ENCODE measurements at regions not wholly inside any gene's neighbourhood (a gene's known extent, or its start where the extent isn't known, plus 50 kb on each side); places are given as distances from the start of the nearest gene placed in this dataset.

GRCh38 chr2:221204699-221205098, 367.4 kb downstream of the EPHA4 start:
- H3K4me1 ChIP-seq: no peaks in the 10 kb centered on the region
- H3K27me3 ChIP-seq: no peaks in the 10 kb centered on the region
- no peaks in the 10 kb centered on the region for H3K36me3 ChIP-seq
- H3K27ac ChIP-seq: no peak overlapping the region
- DNase-seq (no peak), ATAC-seq (no peak)
- H3K9me3 ChIP-seq: no peaks in the 10 kb centered on the region
- in situ Hi-C loops (cut with MboI; ENCODE audit: low sequenced_read_pairs in 4 of 4) (no loop called here), intact Hi-C loops (cut with DNase I; ENCODE audit: low total_unique reads) (no loop called here)
- no peak overlapping the region for H3K4me3 ChIP-seq
- no peak for TF ChIP-seq POLR2A (IDR thresholded peaks at IDR 0.05)
- TF ChIP-seq, protein P1, sequence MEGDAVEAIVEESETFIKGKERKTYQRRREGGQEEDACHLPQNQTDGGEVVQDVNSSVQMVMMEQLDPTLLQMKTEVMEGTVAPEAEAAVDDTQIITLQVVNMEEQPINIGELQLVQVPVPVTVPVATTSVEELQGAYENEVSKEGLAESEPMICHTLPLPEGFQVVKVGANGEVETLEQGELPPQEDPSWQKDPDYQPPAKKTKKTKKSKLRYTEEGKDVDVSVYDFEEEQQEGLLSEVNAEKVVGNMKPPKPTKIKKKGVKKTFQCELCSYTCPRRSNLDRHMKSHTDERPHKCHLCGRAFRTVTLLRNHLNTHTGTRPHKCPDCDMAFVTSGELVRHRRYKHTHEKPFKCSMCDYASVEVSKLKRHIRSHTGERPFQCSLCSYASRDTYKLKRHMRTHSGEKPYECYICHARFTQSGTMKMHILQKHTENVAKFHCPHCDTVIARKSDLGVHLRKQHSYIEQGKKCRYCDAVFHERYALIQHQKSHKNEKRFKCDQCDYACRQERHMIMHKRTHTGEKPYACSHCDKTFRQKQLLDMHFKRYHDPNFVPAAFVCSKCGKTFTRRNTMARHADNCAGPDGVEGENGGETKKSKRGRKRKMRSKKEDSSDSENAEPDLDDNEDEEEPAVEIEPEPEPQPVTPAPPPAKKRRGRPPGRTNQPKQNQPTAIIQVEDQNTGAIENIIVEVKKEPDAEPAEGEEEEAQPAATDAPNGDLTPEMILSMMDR (IDR thresholded peaks at IDR 0.05 in 4 of 5, conservative IDR thresholded peaks at IDR 0.05 in 1 of 5): no peak

GRCh38 chr2:221205103-221205673, 366.9 kb downstream of the EPHA4 start:
- intact Hi-C loops (cut with DNase I; ENCODE audit: low total_unique reads): no loop called here
- TF ChIP-seq, protein P1 (IDR thresholded peaks at IDR 0.05 in 4 of 5, conservative IDR thresholded peaks at IDR 0.05 in 1 of 5): no peak
- TF ChIP-seq POLR2A (IDR thresholded peaks at IDR 0.05): no peak
- in situ Hi-C loops (cut with MboI; ENCODE audit: low sequenced_read_pairs in 4 of 4): no loop called here

GRCh38 chr2:221210686-221211085, 361.4 kb downstream of the EPHA4 start:
- no peak for ATAC-seq

More at GRCh38 chr2:221205103-221205673, 366.9 kb downstream of the EPHA4 start:
- Histone ChIP-seq H3K36me3 (no peaks in the 10 kb centered on the region), H3K4me1 (no peaks in the 10 kb centered on the region), H3K9me3 (no peaks in the 10 kb centered on the region), H3K27ac (no peak overlapping the region), H3K27me3 (no peaks in the 10 kb centered on the region), H3K4me3 (no peak overlapping the region)
- DNase-seq (no peak), ATAC-seq (no peak)

GRCh38 chr2:221211653-221212052, 360.5 kb downstream of the EPHA4 start:
- DNase-seq: no peak
- in situ Hi-C loops (cut with MboI; ENCODE audit: low sequenced_read_pairs in 4 of 4) (no loop called here), intact Hi-C loops (cut with DNase I; ENCODE audit: low total_unique reads) (no loop called here)
- no peak overlapping the region for H3K4me3 ChIP-seq
- H3K9me3 ChIP-seq: no peaks in the 10 kb centered on the region
- no peaks in the 10 kb centered on the region for H3K36me3 ChIP-seq
- H3K27ac ChIP-seq: no peak overlapping the region
- ATAC-seq: no peak
- H3K27me3 ChIP-seq: no peaks in the 10 kb centered on the region
- TF ChIP-seq, protein P1 (IDR thresholded peaks at IDR 0.05 in 4 of 5, conservative IDR thresholded peaks at IDR 0.05 in 1 of 5): no peak
- no peak for TF ChIP-seq POLR2A (IDR thresholded peaks at IDR 0.05)
- no peaks in the 10 kb centered on the region for H3K4me1 ChIP-seq

More at GRCh38 chr2:221210686-221211085, 361.4 kb downstream of the EPHA4 start:
- Histone ChIP-seq H3K27ac (no peak overlapping the region), H3K4me1 (no peaks in the 10 kb centered on the region), H3K36me3 (no peaks in the 10 kb centered on the region), H3K27me3 (no peaks in the 10 kb centered on the region), H3K4me3 (no peak overlapping the region), H3K9me3 (no peaks in the 10 kb centered on the region)
- in situ Hi-C loops (cut with MboI; ENCODE audit: low sequenced_read_pairs in 4 of 4): no loop called here
- no peak for DNase-seq
- TF ChIP-seq POLR2A (IDR thresholded peaks at IDR 0.05): no peak
- TF ChIP-seq, protein P1 (IDR thresholded peaks at IDR 0.05 in 4 of 5, conservative IDR thresholded peaks at IDR 0.05 in 1 of 5): no peak
- intact Hi-C loops (cut with DNase I; ENCODE audit: low total_unique reads): no loop called here

DNA sequence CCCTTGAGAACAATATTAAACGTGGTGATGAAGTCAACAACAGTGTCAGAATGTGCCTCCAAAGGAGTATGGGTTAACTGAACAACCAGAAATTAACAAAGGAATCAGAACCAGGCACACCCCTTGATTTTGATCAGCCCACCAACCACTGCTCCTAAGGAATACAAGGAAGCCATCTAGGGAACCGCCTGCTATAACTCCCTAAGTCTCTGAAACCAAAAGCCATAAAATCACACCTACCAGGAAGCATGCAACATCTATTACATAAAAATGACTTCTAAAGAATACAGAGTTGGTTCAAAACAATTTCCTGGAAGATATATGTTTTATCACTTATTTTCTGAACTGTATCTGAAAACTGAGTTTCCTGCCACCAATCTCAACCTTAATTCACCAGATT, 360.0 kb downstream of the EPHA4 start:
- no peak for DNase-seq
- intact Hi-C loops (cut with DNase I; ENCODE audit: low total_unique reads) (no loop called here), in situ Hi-C loops (cut with MboI; ENCODE audit: low sequenced_read_pairs in 4 of 4) (no loop called here)
- H3K4me3 ChIP-seq: no peak overlapping the region
- H3K9me3 ChIP-seq: no peaks in the 10 kb centered on the region
- ATAC-seq: no peak
- no peaks in the 10 kb centered on the region for H3K27me3 ChIP-seq
- H3K27ac ChIP-seq: no peak overlapping the region
- no peaks in the 10 kb centered on the region for H3K4me1 ChIP-seq
- TF ChIP-seq, protein P1 (IDR thresholded peaks at IDR 0.05 in 4 of 5, conservative IDR thresholded peaks at IDR 0.05 in 1 of 5): no peak
- TF ChIP-seq POLR2A (IDR thresholded peaks at IDR 0.05): no peak
- H3K36me3 ChIP-seq: no peaks in the 10 kb centered on the region

All from gastrocnemius medialis (tissue), 4 donors.